AG09319 (cell line): ENCODE measurements at regions not wholly inside any gene's neighbourhood (a gene's known extent, or its start where the extent isn't known, plus 50 kb on each side); places are given as distances from the start of the nearest gene placed in this dataset.

Experiments
- DNase-seq: peaks from one replicate; pipeline ENCODE4 v3.0.0-alpha.2; 2010; ENCODE audit warnings: low read depth; ENCODE audit errors: extremely low read depth
- CTCF ChIP-seq: IDR thresholded peaks from 2 replicates; pipeline ENCODE4 v1.5.1; 2011; ENCODE audit warnings: low read depth, mild to moderate bottlenecking, inconsistent platforms, low read length, moderate library complexity

GRCh38 chr13:80454245-80454644, 113.3 kb upstream of the SPRY2 start:
- no peak for TF ChIP-seq CTCF
- DNase-seq = no peak

- DNase-seq = no peak
- TF ChIP-seq CTCF = no peak
Observed at GRCh38 chr13:80452279-80452678, 111.4 kb upstream of the SPRY2 start.

DNA sequence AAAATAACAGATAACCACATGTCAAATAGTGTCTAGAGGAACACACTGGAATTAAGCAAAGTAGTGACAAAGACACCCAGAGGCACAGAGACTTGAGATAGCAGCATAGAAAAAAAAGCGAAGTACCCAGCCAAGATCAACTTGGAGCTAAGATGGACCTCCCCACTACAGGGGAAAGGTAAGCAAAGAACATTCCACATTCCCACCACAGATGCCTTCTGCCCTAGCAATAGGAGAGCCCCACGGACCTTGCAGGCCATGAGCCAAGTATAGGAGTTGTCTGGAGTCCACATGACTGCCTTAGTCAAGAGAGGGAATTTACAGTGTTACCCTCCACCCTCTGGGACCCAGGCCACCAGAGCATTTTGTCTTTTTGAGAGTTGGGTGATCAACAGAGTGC, 110.7 kb upstream of the SPRY2 start:
- DNase-seq = no peak
- no peak for TF ChIP-seq CTCF

- no peak for TF ChIP-seq CTCF
- DNase-seq = no peak
Observed at GRCh38 chr13:80450386-80450785, 109.5 kb upstream of the SPRY2 start.

GRCh38 chr13:80448725-80449124, 107.8 kb upstream of the SPRY2 start:
- no peak for DNase-seq
- TF ChIP-seq CTCF = no peak

- no peak for TF ChIP-seq CTCF
- no peak for DNase-seq
Observed at GRCh38 chr13:80447747-80448146, 106.8 kb upstream of the SPRY2 start.

- DNase-seq = no peak
- TF ChIP-seq CTCF = no peak
Observed at GRCh38 chr13:80444240-80445015, 103.5 kb upstream of the SPRY2 start.
